ENCODE measurements at regions not wholly inside any gene's neighbourhood (a gene's known extent, or its start where the extent isn't known, plus 50 kb on each side); places are given as distances from the start of the nearest gene placed in this dataset.
"Not testable (repeated sequence)": the region's sequence is repeated elsewhere in the genome, so short reads cannot be mapped to it uniquely, and the experiment has no call there.

DNA sequence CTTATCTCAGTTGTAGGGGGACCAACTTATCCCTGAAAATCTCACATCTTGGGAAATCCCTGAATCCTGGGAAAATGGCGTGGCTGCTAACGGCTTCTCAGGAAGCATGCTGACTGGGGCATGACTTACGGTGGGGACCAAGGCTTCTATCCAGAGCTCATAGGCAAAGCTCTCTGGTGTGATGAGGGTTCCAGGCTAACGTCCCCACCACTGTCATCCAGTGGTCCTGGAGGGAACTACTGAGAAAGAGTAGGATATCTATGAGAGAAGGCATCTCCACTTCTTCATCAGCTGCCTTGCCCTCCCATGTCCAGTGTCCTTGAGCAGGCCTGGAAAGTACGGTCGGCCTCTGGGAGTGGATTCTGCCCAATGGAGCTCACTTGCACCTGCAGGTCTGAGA is 210.4 kb upstream of the B3GAT1 start:
- no peak for DNase-seq

DNA sequence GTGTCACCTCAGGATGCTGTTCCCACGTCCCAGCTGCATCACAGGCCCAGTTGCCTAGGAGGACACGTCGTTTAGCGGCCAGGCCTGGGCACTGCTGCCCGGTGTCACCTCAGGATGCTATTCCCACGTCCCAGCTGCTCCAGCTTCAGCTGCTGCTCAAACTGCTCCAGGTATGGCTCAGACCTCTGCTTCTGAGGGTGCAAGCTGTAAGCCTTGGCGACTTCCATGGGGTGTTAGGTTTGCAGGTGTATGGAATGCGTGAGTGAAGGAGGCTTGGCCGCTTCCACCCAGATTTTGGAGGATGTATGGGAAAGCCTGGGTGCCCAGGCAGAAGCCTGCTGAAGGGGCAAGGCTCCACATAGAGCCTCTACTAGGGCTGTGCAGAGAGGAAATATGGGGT is 205.3 kb upstream of the B3GAT1 start:
- DNase-seq = no peak

DNA sequence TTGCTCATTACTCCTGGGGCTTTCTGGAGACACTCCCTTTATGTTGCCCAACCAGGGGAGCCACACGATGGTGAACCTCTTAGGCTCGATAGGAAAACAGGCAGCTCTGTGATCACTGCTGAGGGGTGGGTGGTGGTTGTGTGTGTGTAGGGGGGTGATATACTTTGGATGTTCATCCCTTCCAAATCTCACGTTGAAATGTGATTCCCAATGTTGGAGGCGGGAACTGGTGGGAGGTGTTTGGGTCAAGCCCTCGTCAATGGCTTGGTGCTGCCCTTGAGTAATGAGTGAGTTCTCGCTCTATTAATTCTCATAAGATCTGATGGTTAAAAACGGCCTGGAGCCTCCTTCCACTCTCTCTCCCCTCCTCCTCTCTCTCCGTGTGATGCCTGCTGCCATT is 204.0 kb upstream of the B3GAT1 start:
- no peak for DNase-seq

DNA sequence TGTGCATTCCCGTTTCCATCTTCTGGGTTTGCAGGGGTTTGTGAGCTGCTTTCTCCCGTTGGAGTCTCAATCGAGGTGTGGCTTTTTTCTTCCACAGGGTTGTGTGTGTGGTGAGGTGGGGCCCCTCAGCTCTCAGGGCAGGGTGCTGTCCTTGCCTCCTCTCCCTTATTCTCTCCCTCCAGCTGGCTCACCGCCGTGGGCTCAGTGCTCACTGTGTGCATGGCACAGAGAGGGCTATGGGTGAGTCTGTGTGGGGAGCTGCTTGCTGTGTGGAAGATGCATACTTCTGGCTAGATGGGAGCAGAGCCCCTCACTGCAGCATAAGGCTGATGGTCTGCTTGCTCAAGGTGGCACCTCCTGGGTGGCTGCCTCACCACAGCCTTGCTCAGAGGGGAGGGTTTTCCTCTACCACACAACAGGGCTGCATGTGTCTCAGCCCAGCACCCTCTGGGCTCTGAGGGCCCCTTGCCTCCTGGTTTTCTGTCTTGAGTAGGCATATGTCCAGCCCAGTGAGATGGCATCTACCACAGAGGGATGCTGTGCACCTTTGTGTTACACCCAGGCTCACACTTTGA is 203.1 kb upstream of the B3GAT1 start:
- DNase-seq = no peak

DNA sequence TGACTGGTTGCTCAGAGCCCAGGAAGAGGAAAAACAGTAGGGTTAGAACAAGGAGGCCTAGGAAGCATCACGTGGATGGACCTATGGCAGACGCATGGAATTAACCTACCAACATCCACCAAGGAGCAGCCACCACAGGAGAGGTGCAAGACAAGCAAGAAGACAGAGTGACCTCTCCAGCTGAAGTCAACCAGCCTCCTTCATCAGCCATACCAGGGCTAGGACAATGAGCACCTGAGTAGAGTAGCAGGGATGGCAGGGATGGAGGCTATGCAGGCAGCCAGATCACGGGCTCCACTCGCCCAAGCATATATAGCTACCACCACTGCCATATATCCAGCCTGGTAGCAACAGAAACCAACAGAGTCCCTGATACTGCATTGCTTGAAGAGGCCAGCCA is 202.1 kb upstream of the B3GAT1 start:
- DNase-seq = no peak

DNA sequence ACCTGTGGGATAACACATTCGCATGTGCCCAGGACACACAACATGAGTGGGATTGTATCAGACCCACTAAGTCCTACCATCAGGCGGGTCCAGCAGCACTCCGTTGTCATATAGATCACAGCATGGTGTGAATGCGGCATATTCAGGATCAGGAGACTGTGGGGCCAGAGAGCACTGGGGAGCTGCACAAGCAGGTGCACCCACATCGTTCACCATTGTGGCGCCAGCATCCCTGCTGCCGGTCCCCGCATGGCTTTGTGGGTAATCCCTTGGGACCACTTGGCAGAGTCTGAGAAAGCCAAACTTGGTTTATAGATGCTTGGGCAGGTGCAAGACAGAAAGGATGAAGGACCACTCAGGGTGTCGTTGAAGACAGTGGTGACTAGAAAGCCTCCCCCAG is 201.6 kb upstream of the B3GAT1 start:
- no peak for DNase-seq

DNA sequence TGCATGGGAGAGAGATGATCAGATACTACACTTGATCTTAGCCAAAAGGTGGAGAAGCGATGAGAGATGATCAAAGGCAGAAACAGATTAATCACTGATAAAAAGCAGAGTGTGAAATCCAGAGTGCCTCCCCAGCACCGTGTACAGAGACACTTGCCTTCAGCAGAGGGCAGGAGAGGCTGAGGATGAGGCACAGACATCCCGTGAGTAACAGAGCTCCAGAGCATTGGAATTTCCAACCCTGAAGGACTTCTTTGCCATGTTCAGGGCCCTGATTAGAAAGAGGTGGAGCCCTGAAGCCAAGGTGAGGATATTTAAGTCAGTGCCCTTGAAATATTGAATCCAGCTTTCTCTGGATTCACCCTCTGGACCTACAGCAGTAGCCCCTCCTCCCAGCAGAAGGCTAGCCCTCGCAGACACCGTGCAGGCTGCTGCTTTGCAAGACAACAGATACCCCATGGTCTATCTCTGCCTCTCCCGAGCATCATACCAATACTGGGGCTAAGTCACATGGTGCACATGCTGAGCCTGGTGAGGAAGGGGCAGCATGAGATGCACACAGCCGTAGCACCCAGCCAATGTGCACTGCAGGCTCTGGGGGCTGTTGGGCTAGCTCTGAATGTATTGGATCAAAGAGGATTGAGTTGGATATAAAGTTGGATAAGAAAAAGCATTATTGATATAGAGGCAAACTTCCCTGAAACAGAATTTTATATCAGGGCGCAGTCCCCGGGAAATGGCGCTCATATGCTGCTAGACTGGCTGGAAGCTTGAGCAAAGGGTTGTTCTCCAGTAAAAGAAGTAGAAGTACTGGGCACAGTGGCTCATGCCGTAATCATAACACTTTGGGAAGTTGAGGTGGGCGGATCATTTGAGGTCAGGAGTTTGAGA is 200.3 kb upstream of the B3GAT1 start:
- DNase-seq = no peak

DNA sequence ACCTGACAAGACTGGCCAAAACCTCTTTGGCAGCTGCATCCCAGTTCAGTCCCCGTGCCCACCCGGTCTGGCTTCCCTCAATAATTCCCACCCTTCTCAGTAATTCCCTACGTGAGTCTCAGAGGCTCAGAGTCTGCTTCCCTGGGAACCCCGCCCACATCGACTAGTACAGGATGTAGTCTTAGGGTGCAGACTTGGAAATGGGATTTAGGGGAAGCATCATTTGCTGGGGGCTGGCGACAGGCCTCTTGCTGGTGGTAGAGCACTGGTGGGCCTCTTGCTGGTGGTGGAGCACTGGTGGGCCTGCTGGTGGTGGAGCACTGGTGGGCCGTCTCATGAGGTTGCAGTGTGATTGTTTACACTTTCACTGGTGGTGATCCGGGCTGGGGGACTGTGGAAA is 199.5 kb upstream of the B3GAT1 start:
- DNase-seq = no peak

DNA sequence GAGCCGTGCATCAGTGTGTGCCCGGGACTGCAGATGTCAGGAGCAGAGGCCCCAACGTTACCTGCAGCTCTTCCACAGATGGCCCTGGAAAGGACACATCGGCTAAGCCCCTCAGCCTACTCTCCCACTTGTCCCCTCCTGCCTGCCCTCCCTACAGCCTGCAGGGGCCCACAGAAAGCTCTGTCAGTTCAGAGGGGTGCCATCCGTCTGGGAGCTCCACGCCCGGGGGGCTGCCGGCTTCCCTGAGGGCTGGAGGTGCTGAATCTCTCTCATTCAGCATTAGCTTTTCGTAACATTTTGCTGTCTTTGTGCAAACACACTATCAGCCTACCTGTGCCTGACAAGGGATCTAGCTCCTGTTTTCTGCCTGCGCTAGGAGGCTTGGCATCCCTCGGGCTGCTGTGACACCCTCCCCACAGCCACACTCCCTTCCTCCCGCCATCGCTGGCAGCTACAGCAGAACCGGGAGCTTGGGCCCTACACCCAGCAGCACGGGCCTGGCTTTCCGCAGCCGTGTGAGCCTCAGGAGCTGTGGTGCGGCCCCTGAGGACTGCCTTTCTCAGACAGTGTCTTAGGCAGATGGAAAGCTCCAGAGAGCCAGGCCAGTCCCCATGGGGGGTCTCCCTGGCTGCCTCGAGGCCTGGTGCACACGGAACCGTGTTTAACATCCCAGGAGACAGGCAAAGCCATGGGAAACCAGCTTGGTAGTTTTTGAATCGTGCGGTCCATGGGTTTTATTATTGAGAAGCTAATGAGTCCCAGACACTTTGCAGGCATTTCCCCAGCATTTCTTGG is 198.3 kb upstream of the B3GAT1 start:
- DNase-seq = no peak

DNA sequence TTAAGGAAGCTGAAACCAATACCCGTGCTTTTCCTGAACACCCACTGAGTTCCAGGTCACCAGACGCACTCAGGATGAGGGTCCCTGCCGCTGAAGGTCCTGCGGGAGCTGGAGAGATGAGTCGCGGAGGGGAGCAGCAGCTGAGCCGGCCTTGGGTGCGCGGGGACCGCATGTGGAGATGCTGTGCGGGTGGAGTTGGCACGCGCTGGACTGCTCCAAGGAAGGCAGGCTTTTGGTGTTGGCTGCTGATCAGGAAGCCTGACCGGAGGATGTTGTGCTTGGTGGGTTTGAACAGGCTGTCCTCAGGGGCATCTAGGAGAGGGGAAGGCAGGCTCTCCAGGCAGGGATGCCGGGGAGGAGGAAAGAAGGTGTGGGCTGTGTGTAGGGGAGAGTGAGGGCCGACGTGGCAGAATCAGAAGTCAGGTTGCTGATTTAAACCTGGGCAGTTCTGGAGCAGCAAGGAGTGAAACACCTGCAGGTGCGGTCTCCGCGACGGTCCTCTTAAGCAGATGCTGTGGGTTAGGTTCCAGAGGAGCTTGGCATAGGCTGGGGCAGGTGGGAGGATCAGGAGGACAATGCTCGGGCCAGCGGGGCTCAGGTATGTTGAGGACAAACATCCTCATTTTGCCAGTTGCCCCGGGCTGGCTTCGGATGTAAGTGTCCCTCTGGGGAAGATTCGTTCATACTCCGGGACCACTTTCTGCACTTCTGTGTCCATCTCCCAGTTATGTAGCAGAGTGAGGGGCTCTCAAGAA is 197.5 kb upstream of the B3GAT1 start:
- DNase-seq = no peak

DNA sequence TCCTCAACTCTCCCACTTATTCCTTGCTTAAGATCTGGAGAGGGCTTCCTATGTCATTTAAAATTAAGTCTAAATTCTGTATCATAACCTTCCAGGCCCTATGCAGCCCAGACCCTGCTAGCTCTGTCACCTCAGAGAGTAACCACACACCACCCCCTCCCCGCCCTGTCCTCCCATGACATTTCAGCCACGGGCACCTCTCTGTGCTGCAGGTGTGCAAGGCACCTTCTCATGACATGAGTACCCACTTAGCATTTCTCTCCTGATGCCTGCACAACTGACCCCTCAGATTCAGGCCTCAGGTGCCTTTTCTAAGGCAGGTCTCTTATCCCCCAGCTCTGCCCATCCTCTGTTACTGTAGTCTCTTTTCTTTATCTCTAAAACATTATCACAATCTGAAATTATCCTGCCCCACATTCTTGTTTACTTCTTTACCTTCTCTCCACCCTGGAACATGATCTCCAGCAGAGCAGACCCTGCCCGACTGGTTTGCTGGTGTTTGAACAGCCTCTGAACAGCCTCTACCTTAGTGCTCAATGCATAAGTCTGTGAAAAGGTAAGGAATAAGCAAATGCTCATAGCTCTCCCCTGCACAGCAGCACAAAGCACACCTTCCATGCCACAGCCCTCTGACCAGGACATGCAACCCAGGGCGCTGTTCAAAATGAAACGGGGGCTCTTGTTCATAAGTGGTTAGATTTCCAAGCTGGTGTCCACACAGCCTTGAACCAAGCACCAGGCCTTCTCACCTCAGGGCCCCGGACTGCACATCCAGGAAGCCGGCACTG is 196.1 kb upstream of the B3GAT1 start:
- no peak for DNase-seq

DNA sequence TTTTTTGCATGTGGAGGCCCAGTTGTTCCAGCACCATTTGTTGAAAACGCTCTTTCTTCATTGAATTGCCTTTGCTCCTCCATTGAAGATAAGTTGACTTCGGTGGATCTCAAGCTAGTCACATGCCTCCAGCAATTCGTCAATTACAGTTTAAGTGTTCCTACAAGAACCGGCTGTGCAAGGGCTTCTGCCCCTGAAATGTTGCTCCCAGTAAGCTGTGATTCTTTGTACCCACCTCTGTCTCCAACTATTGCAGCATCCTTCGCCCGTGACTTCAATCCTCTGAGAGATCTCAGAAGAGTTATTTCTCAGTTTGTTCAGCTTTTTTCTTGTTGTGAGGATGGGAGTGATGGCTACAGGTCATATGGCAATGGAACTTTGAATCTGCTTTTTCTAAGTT is 194.2 kb upstream of the B3GAT1 start:
- DNase-seq = no peak

DNA sequence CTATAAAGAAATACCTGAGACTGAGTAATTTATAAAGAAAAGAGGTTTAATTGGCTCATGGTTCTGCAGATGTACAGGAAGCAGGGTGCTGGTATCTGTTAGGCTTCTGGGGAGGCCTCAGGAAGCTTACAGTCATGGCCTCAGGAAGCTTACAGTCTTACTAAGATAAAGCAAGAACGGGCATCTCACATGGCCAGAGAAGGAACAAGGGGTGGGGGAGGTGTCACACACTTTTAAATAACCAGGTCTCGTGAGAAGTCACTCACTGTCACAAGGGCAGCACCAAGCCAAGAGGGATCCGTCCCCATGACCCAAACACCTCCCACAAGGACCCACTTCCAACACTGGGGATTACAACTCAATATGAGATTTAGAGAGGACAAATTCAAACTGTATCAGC is 192.8 kb upstream of the B3GAT1 start:
- DNase-seq = no peak

DNA sequence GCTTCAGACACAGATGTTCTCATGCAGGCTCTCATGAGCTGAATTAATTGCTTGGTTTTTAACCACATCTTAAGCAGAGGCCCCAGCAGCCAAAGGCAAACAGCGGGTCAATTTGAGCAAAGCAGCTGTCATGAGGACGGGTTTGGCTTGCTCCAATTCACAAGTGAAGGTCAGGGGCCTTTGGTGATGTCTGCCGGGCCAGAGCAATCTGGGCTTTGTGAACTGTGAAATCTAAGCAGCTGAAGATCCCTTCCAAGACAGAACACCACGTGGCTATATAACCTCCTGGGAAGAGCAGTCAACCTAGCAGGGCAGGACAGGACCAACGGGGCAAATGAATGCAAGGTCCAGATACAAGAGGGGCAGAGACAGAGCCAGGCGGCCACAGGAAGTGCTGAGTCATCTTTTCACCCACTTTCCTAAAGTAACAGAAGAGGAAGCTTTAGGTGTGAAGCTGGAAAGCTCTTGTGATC is 187.3 kb upstream of the B3GAT1 start:
- no peak for DNase-seq

DNA sequence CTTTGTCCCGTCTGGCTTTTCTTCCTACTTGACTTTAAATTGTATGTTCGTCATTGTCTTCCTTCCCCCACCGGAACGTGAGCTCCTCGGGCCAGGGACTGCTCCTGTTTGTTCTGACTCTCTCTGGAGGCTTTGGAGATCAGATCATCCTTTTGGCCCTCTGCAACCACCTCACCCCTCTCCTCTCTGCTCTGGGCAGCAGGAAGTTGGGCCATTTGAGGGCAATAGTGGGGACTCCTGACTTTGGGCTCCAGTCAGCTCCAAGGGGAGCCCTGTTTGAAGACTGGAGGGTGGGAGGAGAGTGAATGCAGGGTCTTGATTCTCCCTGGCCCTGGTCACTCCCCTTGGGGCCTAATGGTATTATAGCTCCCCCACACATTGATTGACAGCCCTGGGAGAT is 186.3 kb upstream of the B3GAT1 start:
- DNase-seq = no peak

DNA sequence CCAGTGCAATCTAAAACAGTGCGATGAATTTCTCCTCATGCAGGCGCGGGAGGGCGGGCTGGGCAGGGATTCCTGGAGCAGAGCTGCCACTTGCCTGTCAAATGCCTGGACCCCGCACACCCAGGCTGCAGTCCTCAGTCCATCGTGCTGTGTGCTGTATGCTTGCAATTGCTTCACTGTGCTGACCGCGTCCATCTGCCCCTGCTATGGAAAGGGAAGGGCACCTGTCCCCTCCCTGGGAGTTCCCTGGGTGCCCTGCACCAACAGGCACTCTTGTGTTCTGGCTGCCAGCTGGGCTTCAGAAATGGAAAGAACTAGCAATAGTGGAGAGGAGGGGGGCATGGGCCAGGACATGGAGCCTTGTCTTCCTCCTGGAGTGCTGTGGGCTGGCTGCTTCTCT is 185.4 kb upstream of the B3GAT1 start:
- DNase-seq = no peak

DNA sequence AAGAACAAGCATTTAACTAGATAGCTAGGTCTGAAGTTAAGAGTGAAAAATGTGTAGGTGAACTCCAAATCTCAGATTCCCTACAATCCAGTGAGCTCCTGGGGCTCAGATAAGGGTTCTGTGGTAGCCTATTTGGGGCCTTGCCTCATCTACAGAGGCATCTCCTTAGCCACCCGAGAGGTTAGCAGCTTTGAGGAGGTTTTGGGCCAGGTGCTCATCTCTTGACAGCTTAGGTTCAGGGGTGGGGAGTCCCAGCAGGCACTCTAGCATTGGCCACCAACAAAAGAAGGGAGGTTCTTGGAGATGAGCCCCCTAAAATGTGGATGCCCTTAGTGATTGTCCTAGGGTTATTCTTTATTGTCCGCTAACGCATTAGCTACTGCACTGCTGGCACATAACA is 184.4 kb upstream of the B3GAT1 start:
- no peak for DNase-seq

DNA sequence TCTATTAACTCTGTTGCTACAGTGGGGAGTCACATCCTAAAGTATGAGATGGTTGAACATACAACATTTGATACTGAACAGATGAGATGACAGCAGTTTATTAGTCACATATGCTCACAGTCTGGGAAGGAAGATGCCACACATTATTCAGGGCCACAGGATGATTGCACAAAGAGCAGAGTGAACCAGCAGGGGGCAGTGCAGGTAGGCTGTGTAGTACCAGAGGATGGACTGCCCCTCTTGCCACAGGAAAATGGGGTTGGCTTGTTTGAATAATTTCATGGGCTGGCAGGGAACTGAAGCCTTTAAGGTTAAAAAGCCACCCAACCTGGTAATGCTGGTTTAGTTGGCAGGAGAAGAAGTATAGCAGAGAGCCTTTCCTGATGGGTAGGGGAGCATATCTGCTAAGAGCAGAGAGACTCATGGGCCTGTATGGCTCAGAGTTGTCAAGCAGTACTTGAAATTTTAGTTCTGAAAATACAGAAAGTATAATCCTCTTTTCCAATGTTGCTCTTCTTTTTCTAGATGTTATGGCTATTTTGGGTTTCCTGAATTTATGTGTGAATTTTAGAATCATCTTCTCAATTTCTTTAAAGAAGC is 180.4 kb upstream of the B3GAT1 start:
- DNase-seq = no peak

DNA sequence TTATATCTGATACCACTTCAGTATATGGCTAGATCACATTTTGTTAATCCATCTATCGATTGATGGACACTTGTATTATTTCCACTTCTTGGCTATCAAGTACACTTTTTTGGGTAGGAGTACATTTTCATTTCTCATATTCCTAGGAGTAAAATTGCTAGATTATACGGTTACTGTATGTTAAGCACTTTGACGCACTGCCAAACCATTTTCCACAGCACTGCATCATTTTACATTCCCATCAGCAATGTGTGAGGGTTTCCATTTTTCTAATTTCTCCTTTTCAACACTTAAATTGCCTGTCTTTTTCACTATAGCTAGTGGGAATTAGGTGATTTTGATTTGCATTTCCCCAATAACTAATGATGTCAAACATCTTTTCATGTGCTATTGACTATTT is 179.3 kb upstream of the B3GAT1 start:
- DNase-seq = no peak

DNA sequence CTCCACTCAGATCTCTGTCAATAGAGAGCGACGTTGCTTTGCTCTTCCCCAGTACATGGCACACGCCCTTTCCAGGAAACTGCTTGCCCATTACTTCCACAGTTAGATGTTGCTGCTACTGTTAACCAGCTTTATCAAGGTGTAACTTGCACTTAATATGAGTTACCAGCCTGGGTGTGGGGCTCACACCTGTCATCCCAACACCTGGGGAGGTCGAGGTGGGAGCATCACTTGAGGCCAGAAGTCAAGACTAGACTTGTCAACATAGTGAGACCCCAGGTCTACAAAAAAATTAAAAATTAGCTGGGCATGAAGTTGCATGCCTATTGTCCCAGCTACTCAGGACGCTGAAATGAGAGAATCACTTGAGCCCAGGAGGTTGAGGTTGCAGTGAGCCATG is 177.1 kb upstream of the B3GAT1 start:
- DNase-seq = no peak

DNA sequence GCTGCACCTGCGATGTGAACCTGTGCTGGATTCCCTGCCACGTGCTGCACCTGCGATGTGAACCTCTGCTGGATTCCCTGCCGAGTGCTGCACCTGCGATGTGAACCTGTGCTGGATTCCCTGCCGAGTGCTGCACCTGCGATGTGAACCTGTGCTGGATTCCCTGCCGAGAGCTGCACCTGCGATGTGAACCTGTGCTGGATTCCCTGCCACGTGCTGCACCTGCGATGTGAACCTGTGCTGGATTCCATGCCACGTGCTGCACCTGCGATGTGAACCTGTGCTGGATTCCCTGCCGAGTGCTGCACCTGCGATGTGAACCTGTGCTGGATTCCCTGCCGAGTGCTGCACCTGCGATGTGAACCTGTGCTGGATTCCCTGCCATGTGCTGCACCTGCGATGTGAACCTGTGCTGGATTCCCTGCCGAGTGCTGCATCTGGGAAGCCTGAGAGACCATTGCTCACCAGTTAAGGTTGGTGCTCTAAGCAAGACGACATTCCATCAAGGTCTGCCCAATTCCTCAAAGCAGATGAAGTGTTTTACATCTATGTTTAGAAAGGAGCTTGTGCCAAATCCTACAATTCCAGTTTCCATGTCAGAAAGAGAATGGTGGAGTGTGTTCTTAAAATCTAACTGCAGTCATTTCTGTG is 176.5 kb upstream of the B3GAT1 start:
- DNase-seq = not testable (repeated sequence)

Measured in C1 segment of cervical spinal cord (tissue), 14 donors.